GM23338 (cell line): ENCODE measurements at regions not wholly inside any gene's neighbourhood (a gene's known extent, or its start where the extent isn't known, plus 50 kb on each side); places are given as distances from the start of the nearest gene placed in this dataset.

Experiments
- ATAC-seq: fragments of 200-7000 bp; cut with Tn5 transposase; 3 replicates; pipeline ENCODE4 v1.9.1; 2020
- DNase-seq: peaks from one replicate; pipeline ENCODE4 v3.0.0-alpha.2; 2015; ENCODE audit warnings: low spot score
- H2AFZ ChIP-seq: fragments of 200-600 bp; sonication (generic); 2 replicates; pipeline ENCODE4 v1.8.0; 2016; ENCODE audit warnings: antibody characterized with exemption, mild to moderate bottlenecking, moderate library complexity
- H3F3A ChIP-seq: fragments of 200-600 bp; sonication (generic); replicated peaks from 2 replicates; pipeline ENCODE4 v1.8.0; 2017; ENCODE audit warnings: antibody characterized with exemption, mixed run types, low read depth
- H3K27ac ChIP-seq: fragments of 200-600 bp; sonication (generic); 2 replicates; pipeline ENCODE4 v1.6.1; 2016; ENCODE audit warnings: low read depth
- H3K27me3 ChIP-seq: fragments of 200-600 bp; sonication (generic); 2 replicates; pipeline ENCODE4 v1.8.0; 2016; ENCODE audit warnings: mild to moderate bottlenecking, mixed run types, moderate library complexity; ENCODE audit not compliant: insufficient read depth
- H3K36me3 ChIP-seq: fragments of 200-600 bp; sonication (generic); 2 replicates; pipeline ENCODE4 v1.8.0; 2016; ENCODE audit warnings: mild to moderate bottlenecking; ENCODE audit not compliant: insufficient read depth
- H3K4me1 ChIP-seq: fragments of 200-600 bp; sonication (generic); 2 replicates; pipeline ENCODE4 v1.8.0; 2016; ENCODE audit warnings: mild to moderate bottlenecking, moderate library complexity; ENCODE audit not compliant: insufficient read depth
- H3K4me2 ChIP-seq: fragments of 200-600 bp; sonication (generic); 2 replicates; pipeline ENCODE4 v1.7.1; 2017; ENCODE audit warnings: mixed run types
- H3K4me3 ChIP-seq: fragments of 200-600 bp; sonication (generic); 2 replicates; pipeline ENCODE4 v1.6.1; 2016; ENCODE audit warnings: mixed run types
- H3K79me2 ChIP-seq: fragments of 200-600 bp; sonication (generic); replicated peaks from 2 replicates; pipeline ENCODE4 v1.8.0; 2017; ENCODE audit warnings: mild to moderate bottlenecking; ENCODE audit not compliant: insufficient read depth
- H3K9me2 ChIP-seq: fragments of 200-600 bp; sonication (generic); 2 replicates; pipeline ENCODE4 v1.8.0; 2017; ENCODE audit not compliant: insufficient read depth
- H4K20me1 ChIP-seq: fragments of 200-600 bp; sonication (generic); replicated peaks from 2 replicates; pipeline ENCODE4 v1.8.0; 2017; ENCODE audit warnings: mild to moderate bottlenecking; ENCODE audit not compliant: insufficient read depth
- H3K27ac Mint-ChIP-seq: 2 replicates; pipeline ENCODE4 v1.8.0; 2020; ENCODE audit warnings: inconsistent platforms, mild to moderate bottlenecking, moderate library complexity, mixed read lengths
- H3K27me3 Mint-ChIP-seq: 3 replicates; pipeline ENCODE4 v1.8.0; 2022; ENCODE audit warnings: low read depth, mild to moderate bottlenecking, moderate library complexity, mixed read lengths, inconsistent platforms; ENCODE audit not compliant: insufficient read depth, poor library complexity
- H3K36me3 Mint-ChIP-seq: 3 replicates; pipeline ENCODE4 v1.8.0; 2021; ENCODE audit warnings: low read depth, mild to moderate bottlenecking, inconsistent platforms, moderate library complexity, mixed read lengths
- H3K4me1 Mint-ChIP-seq: 3 replicates; pipeline ENCODE4 v1.8.0; 2020; ENCODE audit warnings: mild to moderate bottlenecking, inconsistent platforms, mixed read lengths
- H3K4me3 Mint-ChIP-seq: 3 replicates; pipeline ENCODE4 v1.8.0; 2021; ENCODE audit warnings: moderate library complexity, mild to moderate bottlenecking, inconsistent platforms, mixed read lengths
- H3K9me3 Mint-ChIP-seq: 3 replicates; pipeline ENCODE4 v1.8.0; 2020; ENCODE audit warnings: moderate library complexity, mild to moderate bottlenecking, inconsistent platforms, mixed read lengths
- CTCF ChIP-seq, 2 experiments: fragments of 200-600 bp in 1 of 2; sonication (generic) in 1 of 2; conservative IDR thresholded peaks; 2 replicates each; pipeline versions ENCODE4 v1.5.1 to v1.6.1; 2016 to 2017; ENCODE audit warnings: antibody characterized with exemption in 2 of 2, low read depth in 2 of 2, mild to moderate bottlenecking in 2 of 2, moderate library complexity in 1 of 2
- ETS1 ChIP-seq: IDR thresholded peaks from 2 replicates; pipeline ENCODE4 v1.6.1; 2016; ENCODE audit warnings: antibody characterized with exemption
- EZH2 ChIP-seq: fragments of 200-600 bp; sonication (generic); IDR thresholded peaks from one replicate; pipeline ENCODE4 v1.8.0; 2017; ENCODE audit warnings: antibody characterized with exemption, mild to moderate bottlenecking, low read depth; ENCODE audit not compliant: unreplicated experiment
- EZH2phosphoT487 ChIP-seq: fragments of 200-600 bp; sonication (generic); IDR thresholded peaks from one replicate; pipeline ENCODE4 v1.8.1; 2018; ENCODE audit warnings: antibody characterized with exemption; ENCODE audit not compliant: unreplicated experiment
- JUNB ChIP-seq: IDR thresholded peaks from one replicate; pipeline ENCODE4 v1.6.1; 2016; ENCODE audit warnings: antibody characterized with exemption; ENCODE audit not compliant: unreplicated experiment
- NANOG ChIP-seq: IDR thresholded peaks from 2 replicates; pipeline ENCODE4 v1.6.1; 2016; ENCODE audit warnings: antibody characterized with exemption, borderline replicate concordance
- ZNF114 ChIP-seq: fragments of 250-450 bp; sonication (Bioruptor Pico); IDR thresholded peaks from 2 replicates; pipeline ENCODE4 v1.5.0; 2020; ENCODE audit warnings: mild to moderate bottlenecking, moderate library complexity
- ZNF462 ChIP-seq: fragments of 250-450 bp; sonication (Bioruptor Pico); IDR thresholded peaks from 2 replicates; pipeline ENCODE4 v1.5.0; 2020; ENCODE audit warnings: mild to moderate bottlenecking, moderate library complexity

- TF ChIP-seq ZNF462 (CRISPR knock-in tag): no peak
- TF ChIP-seq ZNF114 (CRISPR knock-in tag): no peak
- no peak for TF ChIP-seq EZH2phosphoT487
- no peak for TF ChIP-seq ETS1
- no peak for TF ChIP-seq JUNB
- TF ChIP-seq NANOG: no peak
- TF ChIP-seq EZH2: no peak
Observed at GRCh38 chr11:69953356-69953755, 124.8 kb upstream of the ANO1 start (continued).

GRCh38 chr11:69954756-69955155 is 123.4 kb upstream of the ANO1 start:
- Mint-ChIP-seq H3K9me3 (peaks cover 4% of the 10 kb centered on the region), H3K36me3 (no peaks in the 10 kb centered on the region)
- TF ChIP-seq CTCF (conservative IDR thresholded peaks at IDR 0.05; ENCODE audit: low read depth in 2 of 2): no peak

More at GRCh38 chr11:69954756-69955155, 123.4 kb upstream of the ANO1 start:
- Histone ChIP-seq H3K27me3 (no peaks in the 10 kb centered on the region), H3K36me3 (no peaks in the 10 kb centered on the region), H3F3A (no peaks in the 10 kb centered on the region), H3K27ac (no peak overlapping the region), H3K4me2 (no peak overlapping the region), H4K20me1 (no peaks in the 10 kb centered on the region), H3K4me3 (no peak overlapping the region), H3K9me2 (no peaks in the 10 kb centered on the region), H3K79me2 (no peaks in the 10 kb centered on the region), H2AFZ (no peak overlapping the region), H3K4me1 (no peaks in the 10 kb centered on the region)
- peaks cover 14% of the 10 kb centered on the region for H3K27me3 Mint-ChIP-seq
- no peak for DNase-seq
- H3K4me3 Mint-ChIP-seq: no peak overlapping the region
- no peak overlapping the region for H3K27ac Mint-ChIP-seq
- ATAC-seq: no peak
- peaks cover 13% of the 10 kb centered on the region for H3K4me1 Mint-ChIP-seq
